WI38 (cell line): ENCODE measurements at regions not wholly inside any gene's neighbourhood (a gene's known extent, or its start where the extent isn't known, plus 50 kb on each side); places are given as distances from the start of the nearest gene placed in this dataset.

Experiments used
- H3K4me3 ChIP-seq: 2 replicates; pipeline ENCODE4 v1.5.1; 2011; ENCODE audit warnings: low read depth, mild to moderate bottlenecking, control low read depth, low read length
- TF ChIP-seq, protein P1 (sequence below): IDR thresholded peaks from 2 replicates; pipeline ENCODE4 v1.5.1; 2012; ENCODE audit warnings: low read depth, mild to moderate bottlenecking, control low read depth, low read length

DNA sequence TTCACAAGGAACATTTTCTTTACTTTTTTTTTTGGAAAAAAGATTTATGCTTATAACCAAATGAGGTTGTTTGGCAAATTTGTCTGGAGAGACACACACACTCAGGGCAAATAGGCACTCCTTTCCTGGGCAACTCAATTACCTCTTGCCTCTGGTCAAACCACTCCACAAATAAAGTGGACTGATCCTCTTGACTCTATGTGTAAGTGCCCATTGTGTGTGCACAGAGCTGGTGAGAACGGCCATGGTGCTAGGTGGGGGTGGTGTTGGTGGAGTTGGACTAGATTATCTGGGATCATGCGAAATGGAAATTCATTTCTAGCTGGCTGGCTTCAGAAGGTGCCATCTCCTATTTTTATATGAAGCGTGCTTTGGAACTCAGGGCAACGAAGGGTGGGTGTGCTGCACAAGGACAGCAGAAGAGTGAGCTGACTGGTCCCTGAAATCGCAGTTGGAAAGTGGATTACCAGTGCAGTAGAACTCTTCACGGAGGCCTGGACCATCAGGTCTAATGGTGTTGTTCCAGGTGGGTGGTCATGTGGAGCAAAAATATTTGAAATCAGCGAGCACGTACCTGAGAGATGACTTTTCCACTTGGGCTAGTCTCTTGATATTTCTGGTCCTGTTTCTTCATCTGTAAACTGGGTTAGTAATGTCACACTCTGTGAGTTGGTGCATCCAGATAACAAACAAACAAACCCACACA lies 149.9 kb downstream of the RPIA start:
- TF ChIP-seq, protein P1, sequence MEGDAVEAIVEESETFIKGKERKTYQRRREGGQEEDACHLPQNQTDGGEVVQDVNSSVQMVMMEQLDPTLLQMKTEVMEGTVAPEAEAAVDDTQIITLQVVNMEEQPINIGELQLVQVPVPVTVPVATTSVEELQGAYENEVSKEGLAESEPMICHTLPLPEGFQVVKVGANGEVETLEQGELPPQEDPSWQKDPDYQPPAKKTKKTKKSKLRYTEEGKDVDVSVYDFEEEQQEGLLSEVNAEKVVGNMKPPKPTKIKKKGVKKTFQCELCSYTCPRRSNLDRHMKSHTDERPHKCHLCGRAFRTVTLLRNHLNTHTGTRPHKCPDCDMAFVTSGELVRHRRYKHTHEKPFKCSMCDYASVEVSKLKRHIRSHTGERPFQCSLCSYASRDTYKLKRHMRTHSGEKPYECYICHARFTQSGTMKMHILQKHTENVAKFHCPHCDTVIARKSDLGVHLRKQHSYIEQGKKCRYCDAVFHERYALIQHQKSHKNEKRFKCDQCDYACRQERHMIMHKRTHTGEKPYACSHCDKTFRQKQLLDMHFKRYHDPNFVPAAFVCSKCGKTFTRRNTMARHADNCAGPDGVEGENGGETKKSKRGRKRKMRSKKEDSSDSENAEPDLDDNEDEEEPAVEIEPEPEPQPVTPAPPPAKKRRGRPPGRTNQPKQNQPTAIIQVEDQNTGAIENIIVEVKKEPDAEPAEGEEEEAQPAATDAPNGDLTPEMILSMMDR, result no peak
- no peak overlapping the region for H3K4me3 ChIP-seq

- H3K4me3 ChIP-seq, result no peak overlapping the region
- TF ChIP-seq, protein P1, result no peak
Observed at GRCh38 chr2:88842656-88843460, 151.4 kb downstream of the RPIA start.

DNA sequence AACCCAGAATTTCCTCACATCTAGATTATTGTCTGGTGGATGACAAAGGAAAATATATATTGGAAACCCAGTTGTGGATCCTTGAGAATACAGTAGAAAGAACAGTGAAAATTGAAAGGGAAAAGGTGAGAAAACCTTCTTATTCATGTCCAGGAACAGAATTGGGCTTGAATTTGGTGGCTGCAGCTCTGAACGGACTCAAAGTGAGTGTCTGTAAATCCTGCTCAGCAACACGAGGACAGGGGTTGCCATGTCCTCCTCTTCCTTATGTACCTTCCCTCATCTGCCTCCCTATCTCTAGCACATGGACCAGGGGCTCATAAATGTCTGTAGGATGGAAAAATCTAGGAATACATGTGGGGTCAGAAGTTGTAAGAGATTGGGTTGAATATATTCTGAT lies 152.2 kb downstream of the RPIA start:
- H3K4me3 ChIP-seq, result no peak overlapping the region
- TF ChIP-seq, protein P1, result no peak

DNA sequence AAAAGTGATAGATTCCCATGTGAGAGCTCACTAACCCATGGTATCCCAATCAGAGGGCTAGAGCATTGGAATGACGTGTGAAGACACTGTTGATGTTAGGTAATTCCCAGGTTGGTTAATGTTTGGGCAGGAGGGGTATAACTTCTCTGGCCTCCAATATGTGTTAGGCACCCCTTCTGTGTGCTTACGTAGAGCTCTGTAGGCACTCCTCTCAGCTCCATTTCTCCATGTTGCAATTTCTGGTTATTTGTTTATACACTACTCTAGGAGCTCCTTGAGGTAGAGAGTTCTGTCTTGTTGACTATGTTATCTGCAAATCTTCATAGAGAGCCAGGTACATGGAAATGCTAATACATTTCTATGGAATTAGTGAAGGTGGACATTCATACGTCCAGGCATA lies 153.5 kb downstream of the RPIA start:
- H3K4me3 ChIP-seq, result no peak overlapping the region
- TF ChIP-seq, protein P1, result no peak

- TF ChIP-seq, protein P1, result no peak
- H3K4me3 ChIP-seq, result no peak overlapping the region
Observed at GRCh38 chr2:88845772-88846661, 154.5 kb downstream of the RPIA start.

GRCh38 chr2:88852753-88853402 lies 161.4 kb downstream of the RPIA start:
- TF ChIP-seq, protein P1, result no peak
- no peak overlapping the region for H3K4me3 ChIP-seq
